Germinal center (tissue), 1 donor: ENCODE measurements at regions not wholly inside any gene's neighbourhood (a gene's known extent, or its start where the extent isn't known, plus 50 kb on each side); places are given as distances from the start of the nearest gene placed in this dataset.
A peak's percentile ranks its signal among the peaks of the same experiment; 100 is the strongest.

Experiments
- DNase-seq: peaks from one replicate; pipeline ENCODE4 v3.0.0; 2012; ENCODE audit warnings: mixed read lengths, low spot score

DNA sequence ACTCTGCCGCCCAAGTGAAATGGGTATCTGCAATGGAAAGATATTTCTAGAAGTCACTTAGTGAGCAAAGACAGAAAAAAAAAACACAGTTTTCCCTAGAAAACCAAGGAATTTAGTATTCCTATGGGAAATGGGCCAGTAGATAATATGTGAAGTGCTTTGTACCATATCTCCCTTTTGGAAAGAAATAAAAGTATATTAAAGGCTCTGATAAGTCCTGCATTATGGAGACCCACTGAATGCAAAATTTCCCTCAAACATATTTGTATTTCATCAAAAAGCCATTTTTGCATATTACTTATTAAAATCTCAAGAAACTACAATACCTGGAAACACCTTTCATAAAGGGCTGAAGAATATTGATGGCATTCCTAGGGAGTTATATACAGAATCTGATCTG, 51.6 kb upstream of the DYNLRB2 start:
- no peak for DNase-seq

DNA sequence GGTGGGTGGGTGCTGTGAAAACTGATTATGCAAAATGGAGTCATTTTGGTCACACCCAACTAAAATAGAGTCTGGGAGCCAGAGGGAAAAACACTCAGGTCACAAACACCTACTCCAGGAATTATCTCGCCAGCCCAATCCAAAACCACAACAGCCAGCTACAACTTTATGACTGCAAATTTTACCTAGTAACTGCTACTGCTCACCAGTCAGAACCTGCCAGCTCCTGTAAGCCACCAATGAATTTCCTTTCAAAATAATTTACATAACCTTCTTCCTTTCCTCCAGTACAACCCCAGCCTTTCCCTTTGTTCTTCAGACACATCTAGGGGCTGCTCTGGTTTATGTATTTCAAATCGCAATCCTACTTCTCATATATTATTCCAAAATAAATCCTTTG, 52.6 kb upstream of the DYNLRB2 start:
- no peak for DNase-seq

DNA sequence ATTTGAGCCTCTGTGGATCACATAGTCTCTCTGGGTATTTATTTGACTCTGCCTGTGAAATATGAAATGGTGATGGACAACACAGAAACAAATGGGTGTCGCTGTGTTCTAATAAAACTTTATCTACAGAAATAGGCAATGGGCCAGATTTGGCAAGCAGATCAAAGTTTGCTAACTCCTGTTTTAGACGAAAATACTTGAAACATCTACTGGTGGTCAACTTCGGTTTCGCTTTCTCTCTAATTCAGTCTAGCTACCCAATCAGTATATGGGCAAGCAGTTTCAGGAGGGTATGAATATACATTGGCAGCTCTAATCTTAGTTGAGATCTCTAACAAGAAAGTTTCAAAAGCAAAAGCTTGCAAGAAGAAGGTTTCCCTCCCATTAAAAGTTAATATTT, 60.1 kb upstream of the DYNLRB2 start:
- DNase-seq, result no peak

DNA sequence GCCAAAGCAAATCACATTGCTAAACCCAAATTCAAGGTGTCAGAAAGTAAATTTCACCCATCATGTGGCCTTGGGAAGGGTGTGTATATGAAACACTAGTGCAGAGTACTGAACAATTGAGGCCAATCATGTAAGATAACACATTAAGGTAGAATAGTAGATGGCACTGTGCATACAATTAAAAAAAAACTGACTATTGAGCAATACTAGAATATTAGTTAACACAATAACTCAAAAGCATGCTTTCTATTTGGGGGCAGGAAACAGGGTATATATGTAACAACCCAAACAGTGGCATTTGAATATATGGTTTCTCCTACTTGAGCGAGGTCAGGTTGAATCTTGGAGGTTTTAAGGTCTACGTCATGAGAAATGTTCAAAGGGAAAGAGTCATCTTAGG, 63.0 kb upstream of the DYNLRB2 start:
- no peak for DNase-seq

DNA sequence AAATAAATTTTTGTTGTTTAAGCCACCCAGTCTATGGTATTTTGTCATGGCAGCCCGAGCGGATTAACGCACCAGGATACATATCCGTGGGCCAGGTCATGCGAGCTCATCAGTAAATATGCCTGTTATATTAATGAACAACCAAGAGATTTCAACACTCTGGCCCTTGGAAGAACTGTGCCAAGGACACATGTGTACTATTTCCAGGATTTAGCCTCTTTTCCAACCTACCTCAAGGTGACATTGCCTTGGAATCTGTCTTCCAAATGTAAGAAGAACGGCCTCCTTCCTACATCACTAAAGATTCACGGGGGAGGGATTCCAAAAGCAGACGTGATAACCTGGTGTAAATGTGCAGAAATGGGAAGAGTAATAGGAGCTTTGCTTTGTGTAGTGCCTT, 72.8 kb upstream of the DYNLRB2 start:
- no peak for DNase-seq

DNA sequence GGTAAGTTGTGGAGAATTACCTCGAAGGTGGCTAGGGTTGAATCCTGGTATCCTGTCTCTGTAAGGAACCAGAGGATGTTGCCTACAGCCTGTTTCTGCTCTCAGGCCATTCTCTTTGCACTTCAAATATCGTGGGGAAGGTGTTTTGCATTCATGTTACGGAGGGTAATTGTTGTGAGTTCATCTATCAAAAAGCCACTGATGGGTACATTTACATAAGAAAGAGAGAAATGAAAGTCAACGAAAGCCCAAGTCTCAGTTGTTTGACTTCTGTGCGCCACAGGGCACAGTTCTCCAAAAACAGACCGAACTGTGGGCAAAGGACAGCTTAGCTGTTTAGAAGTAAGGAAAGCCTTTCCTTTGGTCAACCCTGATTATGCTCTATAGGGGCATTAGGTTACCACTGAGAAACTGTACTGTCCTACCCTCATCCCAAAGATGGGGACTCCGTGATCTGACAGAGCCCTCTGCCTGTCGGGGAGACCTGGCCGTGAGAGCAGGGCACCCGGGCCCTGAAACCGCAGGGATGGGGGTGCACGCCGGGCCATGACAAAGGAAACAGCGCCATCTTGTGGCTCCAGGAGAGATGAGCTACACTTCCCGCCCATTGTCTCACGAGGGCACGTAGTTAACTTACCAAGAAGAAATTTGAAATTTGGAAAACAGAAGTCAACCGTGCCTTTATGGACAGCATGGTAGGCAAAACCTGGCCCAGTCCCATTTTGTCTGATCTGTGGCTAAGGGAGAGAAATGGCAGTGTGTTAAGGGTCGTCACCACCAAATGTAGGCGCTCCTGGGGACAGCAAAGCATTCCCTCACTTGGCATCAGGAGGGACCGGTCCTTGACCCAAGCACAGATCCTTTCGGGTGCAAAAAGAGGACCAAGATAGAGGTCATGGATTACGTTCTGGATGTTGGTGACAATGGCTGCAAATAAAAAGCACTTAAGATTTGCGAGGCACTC, 74.5 kb upstream of the DYNLRB2 start:
- DNase-seq, result peak; percentile 86

DNA sequence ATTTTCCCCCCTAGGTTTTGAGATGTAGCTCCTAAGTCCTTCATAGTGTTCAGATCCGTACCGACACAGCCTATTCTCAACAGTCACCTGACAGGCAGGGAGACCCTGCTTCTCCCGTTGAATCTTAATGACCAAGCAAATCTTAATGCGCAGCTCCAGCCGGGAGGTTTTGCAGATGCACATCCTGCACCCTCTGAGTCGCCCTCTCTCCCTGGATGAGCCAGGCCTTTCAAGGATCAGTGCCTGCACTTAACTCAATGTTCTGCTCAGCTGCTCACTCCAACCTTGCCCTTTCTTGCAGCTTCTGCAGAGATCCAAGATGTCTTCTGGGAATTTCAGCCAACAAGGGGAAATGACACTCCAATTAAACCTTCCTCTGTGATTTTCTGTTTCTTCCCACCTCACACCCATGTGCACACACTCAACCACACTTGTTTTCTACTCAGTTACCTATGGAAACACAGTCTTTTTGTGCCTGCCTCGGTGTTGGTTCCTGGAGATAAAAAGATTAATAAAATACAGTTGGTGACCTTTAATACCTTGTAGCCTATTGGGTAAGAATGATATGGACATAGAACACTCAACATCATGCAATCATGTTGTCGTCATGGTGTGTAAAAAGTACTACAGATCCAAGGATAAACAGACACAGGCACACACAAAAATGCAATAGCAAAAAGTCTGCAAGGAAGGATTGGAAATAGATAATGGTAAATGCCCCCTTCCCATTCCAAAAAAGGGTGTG, 76.9 kb upstream of the DYNLRB2 start:
- DNase-seq, result no peak

DNA sequence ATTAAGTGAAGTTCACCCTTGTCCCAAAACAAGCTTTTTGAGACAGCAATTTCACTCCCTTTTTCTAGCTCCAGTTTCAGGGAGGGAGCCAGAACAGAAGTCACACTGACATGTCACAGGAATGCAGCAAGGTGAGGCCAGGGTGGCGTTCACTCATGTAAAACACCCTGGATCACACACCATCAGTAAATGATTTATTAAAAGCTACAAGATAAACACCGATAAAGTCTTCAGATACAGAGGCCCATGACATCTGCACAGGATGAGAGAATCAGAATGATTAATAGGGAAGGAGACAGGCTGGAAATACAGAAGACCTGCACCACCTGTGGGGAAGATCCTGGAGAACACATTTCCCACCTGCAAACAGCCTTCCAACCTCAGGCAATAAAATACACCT, 77.5 kb upstream of the DYNLRB2 start:
- DNase-seq, result no peak

DNA sequence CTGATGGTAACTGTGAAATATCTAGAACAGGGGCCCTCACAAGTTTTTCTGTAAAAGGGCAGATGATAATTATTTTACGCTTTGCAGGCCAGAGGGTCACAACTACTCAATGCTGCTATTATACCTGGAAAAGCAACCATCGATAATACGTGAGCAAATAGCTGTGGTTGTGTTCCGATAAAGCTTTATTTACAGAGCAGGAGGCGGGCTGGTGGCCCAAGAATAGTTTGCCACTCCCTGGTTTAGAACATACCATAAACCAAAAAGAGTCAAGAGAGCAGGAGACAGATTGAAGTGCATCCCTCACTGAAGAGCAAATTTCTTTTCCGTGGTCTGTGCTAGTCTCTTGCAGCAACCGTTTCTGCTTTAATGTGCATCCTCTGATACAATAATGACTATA, 77.9 kb upstream of the DYNLRB2 start:
- no peak for DNase-seq

DNA sequence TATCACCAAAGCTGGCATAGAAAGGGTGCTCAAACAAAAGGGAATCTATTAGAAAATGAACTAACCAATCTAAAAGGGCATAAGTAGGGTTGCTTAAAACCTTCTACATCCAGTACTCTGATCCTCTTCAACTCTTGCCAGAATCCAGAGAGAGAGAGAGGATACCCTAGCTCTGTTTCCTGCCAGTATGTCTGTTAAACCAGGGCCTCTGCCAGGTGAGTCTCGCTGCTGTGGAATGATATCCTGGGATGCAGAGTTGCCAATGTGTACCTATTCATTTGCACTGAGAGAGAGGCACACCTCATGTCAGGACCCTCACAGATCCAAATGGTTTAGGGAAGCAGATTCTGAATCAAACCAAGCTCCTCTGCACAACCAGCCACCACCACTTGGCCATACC, 79.8 kb upstream of the DYNLRB2 start:
- DNase-seq, result no peak

DNA sequence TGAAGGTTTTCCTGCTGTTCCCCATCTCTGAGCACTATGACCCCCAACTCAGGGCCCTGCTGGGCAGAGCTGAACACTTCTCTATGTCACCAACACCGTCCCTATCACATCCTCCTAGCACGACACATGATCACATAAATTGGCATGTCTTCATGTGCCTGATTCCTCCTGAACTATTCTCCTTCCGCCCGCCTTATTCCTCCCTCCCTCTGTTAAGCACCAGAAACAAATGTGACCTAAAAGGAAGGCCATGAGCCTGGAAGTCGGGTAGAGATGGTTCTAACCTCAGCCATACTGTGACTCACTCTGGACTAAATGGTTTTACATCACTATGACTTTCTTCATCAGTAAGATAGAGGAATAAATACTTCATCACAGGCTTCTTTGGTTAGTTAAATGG, 80.8 kb upstream of the DYNLRB2 start:
- no peak for DNase-seq

DNA sequence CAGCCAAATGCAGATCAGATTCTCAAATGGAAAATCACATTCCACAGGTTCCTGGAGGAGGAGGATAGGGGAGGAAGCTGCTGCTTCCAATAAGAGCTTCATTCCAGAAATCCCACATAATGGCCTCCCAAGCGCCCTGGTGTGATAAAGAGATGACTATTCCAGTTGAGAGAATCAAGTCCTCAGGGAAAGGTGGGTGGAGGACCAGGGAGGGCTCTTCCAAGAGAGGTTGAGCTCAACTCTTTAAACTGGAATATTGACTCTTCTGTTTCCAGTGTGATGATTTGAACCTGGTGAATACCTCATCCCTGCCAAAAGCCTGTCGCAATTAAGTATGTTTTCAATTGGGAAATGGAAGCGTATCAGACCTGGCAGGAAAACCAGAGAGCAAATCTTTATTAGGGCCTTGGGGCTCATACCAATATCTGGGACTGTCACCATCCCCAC, 81.4 kb upstream of the DYNLRB2 start:
- no peak for DNase-seq

DNA sequence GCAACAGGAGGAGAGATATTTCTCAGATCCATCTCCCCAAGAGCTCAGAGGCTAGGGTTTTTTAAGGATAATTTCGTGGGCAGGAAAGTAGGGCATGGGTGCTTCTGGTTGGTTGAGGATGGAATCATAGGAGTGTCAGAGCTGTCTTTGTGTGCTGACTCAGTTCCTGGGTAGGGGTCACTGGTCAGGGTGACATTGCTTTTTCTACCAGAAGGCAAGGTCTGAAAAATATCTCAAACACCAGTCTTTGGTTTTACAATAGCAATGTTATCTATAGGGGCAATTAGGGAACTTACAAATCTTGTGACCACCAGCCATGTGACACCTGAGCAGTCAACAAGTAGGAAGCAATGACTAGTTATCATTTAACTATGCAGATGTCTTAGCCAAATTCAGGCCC, 82.9 kb upstream of the DYNLRB2 start:
- no peak for DNase-seq

DNA sequence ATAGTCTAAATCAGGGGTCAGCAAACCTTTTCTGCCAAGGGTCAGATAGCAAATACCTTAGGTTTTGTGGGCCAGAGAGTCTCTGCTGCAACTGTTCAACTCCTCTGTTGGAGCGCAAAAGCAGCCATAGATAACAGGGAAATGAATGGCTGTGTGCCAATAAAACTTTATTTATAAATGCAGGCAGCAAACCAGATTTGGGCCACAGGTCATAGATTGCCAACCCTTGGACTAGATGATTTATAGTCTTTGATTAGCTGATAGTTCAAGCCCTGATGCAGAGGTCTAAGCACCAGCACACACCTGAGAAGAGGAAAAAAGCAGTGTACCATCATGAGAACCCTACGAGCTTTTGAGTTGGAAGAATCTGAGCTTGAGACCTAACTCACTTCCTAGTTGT, 86.0 kb upstream of the DYNLRB2 start:
- DNase-seq, result no peak

DNA sequence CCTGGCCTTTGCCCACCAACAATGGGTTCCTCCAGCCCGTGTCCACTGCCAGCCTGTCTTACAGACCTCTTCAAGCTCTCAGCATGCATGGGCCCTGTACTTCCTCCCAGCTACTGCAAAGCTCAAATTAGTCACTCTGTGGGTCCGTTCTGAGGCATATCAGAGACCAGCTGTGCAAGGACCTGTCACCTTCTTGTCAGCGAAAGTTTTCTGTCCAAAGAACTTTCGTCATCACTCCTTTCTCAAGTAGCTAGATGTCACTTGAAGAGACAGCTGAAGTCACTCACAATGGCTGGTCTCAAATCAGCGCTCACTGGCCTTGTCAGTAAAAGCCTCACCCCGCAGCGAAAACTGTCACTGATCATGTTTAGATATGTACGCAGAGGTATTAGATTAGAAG, 91.4 kb upstream of the DYNLRB2 start:
- no peak for DNase-seq

DNA sequence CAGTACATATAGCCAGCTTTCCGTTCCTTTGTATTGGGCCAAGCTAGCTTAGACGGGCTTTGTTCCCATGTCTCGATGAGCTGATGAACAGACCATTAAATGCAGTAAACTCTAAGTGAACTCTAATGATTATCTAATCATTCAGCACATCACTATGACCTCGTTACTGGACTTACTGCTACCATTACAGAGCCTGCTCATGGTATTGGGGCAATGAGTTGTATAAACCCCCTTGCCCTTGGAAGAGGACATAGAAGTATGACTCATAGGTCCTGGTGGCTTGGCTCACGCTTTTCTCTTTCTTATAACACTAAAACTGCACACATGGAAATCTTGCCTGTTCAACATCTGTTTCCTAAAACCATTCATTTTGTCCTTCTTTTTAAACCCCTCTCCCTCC, 93.6 kb upstream of the DYNLRB2 start:
- no peak for DNase-seq

DNA sequence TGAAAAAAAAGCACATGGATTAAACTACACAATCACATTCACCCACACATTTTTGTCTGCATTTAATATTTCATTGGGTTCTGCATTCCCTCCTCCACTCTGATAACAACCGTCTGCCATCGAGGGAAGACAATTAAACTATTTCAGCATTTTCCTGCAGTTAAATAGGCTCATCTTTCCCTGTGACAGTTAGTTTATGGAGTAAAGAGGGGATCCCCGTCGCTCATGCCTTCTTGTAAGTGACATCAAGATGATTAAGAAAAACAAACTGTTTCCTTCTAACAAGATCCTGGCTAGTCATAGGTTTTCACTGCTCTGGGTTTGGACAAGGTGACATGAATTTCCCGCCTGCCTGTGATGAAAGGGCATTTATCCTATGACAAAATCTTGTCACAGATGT, 98.0 kb upstream of the DYNLRB2 start:
- no peak for DNase-seq

DNA sequence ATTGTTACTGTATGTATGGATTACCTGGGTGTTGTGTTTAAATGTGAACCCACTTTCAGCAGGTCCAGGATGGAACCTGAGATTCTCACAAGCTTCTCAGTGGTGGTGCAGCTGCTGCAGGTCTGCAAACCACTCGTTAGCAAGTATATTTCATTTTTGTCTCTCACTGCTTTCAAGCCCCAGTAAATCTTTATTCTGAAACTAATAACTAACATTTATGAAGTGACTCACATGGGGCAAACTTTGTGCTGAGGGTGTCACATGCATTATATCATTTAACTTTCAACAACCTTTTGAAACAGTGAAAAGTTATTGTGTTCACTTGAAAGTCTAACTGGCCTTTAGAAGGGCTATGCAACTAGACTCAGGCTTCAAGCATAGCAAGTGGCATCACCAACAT, 98.9 kb upstream of the DYNLRB2 start:
- DNase-seq, result no peak

DNA sequence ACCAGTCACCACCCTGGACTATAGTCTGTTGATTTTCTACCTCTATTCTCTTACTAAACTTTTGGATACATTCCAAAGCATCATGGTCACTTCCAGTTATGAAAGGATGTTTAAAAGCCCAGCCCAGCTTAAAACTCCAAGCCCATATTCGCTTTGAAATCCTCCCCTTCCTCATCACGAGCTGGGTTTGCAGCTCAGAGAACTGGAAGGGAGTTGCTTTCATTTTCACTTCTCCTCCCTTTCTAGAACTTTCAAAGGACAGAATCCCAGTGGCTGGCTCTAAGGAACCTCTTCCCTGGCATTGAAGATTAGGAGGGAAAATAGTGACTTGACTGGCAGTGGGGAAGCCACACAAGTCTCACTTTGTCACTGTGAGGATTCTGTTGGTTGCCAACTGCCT, 100.1 kb upstream of the DYNLRB2 start:
- DNase-seq, result no peak

DNA sequence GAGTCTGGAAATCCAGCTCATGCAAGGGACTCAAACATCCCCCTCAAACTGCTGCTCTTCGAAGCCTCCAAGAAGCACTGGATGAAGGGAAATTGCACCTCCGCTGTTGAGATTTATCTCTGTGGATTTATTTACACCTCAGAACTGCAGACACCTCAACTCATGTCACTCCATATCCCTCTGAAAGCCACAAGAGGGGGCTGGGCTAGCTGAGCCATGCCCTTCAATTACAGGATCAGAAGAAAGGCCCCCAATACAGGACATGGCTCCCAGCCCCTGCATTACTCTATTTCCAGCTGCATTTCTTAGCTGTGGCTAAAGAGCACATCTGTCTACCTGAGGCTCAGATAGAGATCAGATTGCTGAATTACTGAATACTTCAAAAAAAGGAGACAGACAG, 103.1 kb upstream of the DYNLRB2 start:
- no peak for DNase-seq

DNA sequence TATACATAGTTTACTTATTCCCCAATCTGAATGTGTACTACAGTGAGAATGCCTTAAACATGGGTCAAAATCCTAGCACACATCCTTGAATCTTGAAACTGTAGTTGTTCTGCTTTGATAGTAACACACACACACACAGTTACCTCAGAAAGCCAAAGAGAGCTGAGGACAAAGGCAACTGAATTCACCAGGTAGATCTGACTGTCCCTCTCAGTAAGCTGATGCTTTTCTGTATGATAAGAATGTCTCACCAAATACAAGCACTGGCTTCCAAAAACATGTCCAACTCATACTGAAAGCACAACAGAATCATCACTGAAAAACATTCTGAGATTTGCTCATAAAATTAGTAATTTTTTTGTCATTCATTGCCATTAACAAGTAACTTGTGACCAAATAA, 104.3 kb upstream of the DYNLRB2 start:
- no peak for DNase-seq

DNA sequence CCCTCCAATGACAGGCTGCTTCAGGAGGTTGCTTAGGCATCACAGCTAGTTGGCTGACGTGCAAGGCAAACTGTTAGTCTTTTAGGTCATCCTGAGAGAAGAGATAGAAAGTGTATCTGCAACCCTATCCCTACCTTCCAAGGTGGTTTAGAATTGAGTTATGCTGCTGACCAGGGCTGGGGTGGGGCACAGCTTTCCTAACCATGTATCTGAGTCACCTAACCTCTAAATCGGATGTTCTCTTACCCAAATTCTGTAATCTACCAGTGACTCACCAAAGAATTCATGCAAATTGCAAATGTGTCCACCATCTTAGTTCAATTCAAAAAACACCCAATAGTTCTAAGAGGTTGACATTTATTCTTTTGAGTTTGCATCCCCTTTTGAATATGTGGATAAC, 107.2 kb upstream of the DYNLRB2 start:
- DNase-seq, result no peak

DNA sequence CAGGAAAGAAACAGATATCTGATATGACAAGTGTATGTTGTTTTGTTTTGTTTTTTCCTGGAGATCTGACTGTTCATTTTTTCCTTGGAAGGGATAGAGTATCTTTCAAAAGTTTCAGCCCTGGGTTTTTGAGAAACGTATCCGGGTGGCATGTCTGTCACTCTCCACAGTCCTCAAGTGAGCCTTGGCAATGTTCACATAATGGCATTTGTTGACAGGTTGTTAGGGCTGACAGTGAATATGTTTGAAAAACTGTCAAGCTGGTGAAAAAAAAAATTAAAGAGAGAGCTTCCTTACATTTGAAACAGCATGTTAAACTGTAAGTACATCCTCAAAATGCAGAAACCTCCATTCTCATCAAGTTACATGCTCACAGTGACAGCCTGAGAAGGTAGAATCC, 113.0 kb upstream of the DYNLRB2 start:
- no peak for DNase-seq
